ENCODE measurements at regions not wholly inside any gene's neighbourhood (a gene's known extent, or its start where the extent isn't known, plus 50 kb on each side); places are given as distances from the start of the nearest gene placed in this dataset.

DNA sequence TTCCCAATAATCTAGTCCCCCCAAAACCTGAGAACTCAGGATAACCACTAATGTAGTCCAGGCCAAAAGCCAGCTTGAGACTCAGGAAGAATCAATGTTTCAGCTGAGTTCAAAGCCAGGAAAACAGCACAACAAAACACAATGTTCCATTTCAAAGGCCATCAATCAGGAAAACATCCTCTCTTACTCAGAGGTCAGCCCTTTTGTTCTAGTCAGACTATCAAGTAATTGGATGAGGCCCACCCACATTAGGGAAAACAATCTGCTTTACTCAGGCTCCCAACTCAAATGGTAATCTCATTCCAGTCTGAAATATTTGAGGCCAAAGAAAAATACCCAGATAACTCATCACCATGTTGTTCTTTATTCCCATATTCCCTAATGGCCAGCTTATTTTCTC, 152.2 kb downstream of the SDHAF3 start:
- no peak for TF ChIP-seq SP1 (IDR thresholded peaks at IDR 0.05)
- TF ChIP-seq, protein P1, sequence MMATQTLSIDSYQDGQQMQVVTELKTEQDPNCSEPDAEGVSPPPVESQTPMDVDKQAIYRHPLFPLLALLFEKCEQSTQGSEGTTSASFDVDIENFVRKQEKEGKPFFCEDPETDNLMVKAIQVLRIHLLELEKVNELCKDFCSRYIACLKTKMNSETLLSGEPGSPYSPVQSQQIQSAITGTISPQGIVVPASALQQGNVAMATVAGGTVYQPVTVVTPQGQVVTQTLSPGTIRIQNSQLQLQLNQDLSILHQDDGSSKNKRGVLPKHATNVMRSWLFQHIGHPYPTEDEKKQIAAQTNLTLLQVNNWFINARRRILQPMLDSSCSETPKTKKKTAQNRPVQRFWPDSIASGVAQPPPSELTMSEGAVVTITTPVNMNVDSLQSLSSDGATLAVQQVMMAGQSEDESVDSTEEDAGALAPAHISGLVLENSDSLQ (IDR thresholded peaks at IDR 0.05): no peak

All from HEK293T (cell line).